GM03348 (cell line): ENCODE measurements at regions not wholly inside any gene's neighbourhood (a gene's known extent, or its start where the extent isn't known, plus 50 kb on each side); places are given as distances from the start of the nearest gene placed in this dataset.

Source experiments
- DNase-seq: peaks from one replicate; pipeline ENCODE4 v3.0.0; 2012; ENCODE audit warnings: low spot score

GRCh38 chr9:131809941-131810344, 70.1 kb upstream of the RAPGEF1 start:
- peak; percentile 37 for DNase-seq

GRCh38 chr9:131808291-131808690, 68.4 kb upstream of the RAPGEF1 start:
- no peak for DNase-seq

- DNase-seq: no peak
Observed at GRCh38 chr9:131807144-131807983, 67.5 kb upstream of the RAPGEF1 start.

GRCh38 chr9:131805803-131806202, 65.9 kb upstream of the RAPGEF1 start:
- DNase-seq: no peak

GRCh38 chr9:131804826-131805225, 65.0 kb upstream of the RAPGEF1 start:
- no peak for DNase-seq

- DNase-seq: no peak
Observed at GRCh38 chr9:131803758-131804411, 64.0 kb upstream of the RAPGEF1 start.

- DNase-seq: no peak
Observed at GRCh38 chr9:131801810-131802209, 61.9 kb upstream of the RAPGEF1 start.

GRCh38 chr9:131800843-131801242, 61.0 kb upstream of the RAPGEF1 start:
- DNase-seq: no peak

GRCh38 chr9:131800366-131800765, 60.5 kb upstream of the RAPGEF1 start:
- no peak for DNase-seq

GRCh38 chr9:131799177-131799823, 59.4 kb upstream of the RAPGEF1 start:
- peak; percentile 76 for DNase-seq

GRCh38 chr9:131798246-131798645, 58.4 kb upstream of the RAPGEF1 start:
- no peak for DNase-seq

- no peak for DNase-seq
Observed at GRCh38 chr9:131794393-131794792, 54.5 kb upstream of the RAPGEF1 start.

GRCh38 chr9:131791542-131792254, 51.8 kb upstream of the RAPGEF1 start:
- no peak for DNase-seq
